IPS-NIHi7 (cell line): ENCODE measurements at regions not wholly inside any gene's neighbourhood (a gene's known extent, or its start where the extent isn't known, plus 50 kb on each side); places are given as distances from the start of the nearest gene placed in this dataset.
"Not testable (repeated sequence)": the region's sequence is repeated elsewhere in the genome, so short reads cannot be mapped to it uniquely, and the experiment has no call there.

Source experiments
- DNase-seq: peaks from one replicate; pipeline ENCODE4 v3.0.0; 2012; ENCODE audit warnings: mixed read lengths; ENCODE audit errors: extremely low spot score

DNA sequence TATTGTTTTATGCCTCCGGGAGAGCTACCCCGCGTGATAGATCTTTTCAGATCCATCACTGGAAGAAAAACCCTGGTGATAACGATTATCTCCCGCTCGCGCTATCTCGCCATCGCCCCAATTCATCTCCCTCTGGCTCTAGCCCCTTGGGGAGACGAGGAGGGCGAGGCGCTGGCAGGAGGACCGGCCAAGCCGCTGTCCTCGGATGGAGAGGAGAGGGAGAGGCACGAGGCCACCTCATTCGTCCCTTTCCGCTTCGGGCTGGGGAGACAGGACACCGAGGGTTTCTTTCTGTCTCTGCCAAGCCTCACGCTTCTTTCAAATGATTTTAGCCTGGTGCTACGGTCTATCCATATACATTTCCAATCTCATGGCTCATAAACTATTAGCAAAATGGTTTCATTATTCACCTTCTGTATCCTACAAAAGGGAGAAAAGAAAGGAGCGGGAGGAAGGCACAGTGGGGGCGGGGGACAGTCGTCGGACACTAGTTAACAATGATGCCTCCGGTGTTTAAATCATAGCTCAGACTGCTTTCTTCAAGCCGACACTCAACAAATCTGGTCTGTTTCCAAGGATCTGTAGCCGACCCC, 415.0 kb upstream of the ESRRG start:
- peak; percentile 20 for DNase-seq

DNA sequence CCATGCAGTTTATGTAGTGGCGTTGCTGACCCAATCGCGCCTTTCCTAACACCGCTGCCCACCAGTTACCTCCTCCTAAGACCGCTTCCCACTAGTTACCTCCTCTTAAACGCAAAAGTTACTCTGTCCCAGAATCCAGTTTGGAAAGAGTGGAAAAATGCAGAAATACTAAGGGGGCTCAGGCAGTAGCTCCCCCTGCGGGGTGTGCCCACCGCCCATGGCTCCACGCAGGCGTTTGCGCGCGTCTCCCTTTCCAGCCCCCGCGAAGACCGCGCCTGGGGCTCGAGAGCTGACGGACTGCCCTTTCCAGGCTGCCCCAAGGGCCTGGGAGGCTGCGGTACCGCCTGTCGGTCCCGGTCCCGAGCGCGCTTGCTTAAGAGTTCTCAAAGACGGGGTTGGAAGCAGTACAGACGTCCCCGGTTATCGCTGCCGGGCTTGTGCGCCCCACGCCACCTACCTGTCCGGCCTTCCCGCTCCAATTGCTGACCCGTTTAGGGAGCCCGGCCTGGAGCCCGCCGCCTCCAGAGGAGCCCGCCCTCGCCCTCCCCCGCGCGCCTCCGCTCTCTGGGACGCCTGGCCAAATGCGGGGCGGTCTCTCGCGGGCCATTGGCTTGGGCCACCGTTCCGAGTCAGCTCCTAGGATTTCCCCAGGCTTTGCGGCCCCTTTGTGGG, 414.1 kb upstream of the ESRRG start:
- peak; percentile 25 for DNase-seq

DNA sequence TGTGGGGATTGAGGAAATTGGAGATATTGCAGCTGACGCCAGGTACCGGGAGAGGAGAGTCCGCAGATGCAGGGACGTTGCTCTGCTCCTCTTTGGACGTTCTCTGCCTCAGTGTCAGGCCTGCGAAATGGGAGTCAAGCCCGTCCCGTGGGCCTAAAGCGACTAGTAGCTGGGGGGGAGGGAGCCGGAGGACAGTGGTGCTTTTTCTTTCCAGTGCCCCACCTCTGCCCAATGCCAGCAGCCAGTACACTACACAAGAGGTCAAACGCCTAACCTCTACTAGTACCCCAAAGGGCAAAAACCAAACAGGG, 413.6 kb upstream of the ESRRG start:
- DNase-seq = peak; percentile 7

DNA sequence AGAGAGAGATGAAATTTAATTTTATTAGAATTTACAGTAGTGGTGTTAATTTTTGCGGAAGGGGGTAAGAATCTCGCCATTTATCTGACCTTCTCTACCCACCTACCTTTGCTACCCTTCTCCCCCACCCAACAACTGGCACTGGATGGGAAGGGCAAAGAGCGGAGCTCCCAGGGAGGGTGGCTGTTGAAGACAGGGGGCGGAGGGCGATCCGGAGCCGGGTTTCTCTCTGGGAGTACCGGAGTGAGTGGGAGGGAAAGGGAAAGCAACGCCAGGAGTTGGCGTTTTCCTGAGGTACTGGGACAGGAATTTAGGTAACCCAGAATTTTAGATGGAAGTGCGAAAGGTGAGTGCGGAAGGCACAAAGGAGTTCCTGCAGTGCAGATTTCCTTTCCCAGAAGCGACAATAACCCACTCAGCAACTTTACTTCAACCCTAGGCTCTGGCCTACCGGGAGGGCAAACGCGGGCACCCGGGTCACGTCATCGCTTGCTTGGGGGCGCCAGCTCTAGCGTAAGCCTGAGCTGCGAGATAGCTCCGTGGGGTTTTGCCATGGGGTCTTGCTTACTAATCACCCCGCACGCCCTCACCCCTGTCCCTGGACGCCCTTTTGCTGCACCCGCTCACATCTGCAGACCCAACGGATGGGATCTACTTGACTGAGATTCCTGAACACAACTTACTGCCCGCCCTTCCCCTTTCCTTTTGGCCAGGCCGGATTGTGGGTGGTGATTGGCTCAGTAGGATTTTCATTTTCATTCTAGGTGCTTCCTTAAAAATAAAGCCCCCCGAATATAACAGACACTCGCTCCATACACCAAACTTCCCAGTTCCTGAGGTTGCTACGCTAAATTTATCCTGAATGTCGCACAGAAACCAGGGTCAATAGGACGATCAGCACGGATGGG, 413.0 kb upstream of the ESRRG start:
- peak; percentile 26 for DNase-seq

DNA sequence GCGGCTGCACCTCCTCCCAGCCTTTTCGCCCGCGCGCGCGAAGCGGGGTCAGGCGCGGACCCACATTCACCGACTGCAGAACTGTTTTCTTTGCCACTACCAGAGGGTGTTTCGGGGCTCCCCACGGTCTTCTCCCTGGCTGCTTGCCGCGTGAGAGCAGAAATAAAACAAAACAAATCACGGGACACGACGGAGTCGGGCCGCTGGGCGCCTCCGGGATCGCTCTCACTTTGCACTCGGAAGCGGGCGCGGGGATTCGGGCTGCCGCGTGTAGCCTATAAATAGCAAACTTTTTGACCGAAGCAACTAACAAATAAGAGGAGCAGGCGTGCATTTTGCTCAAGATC, 412.3 kb upstream of the ESRRG start:
- DNase-seq = no peak

DNA sequence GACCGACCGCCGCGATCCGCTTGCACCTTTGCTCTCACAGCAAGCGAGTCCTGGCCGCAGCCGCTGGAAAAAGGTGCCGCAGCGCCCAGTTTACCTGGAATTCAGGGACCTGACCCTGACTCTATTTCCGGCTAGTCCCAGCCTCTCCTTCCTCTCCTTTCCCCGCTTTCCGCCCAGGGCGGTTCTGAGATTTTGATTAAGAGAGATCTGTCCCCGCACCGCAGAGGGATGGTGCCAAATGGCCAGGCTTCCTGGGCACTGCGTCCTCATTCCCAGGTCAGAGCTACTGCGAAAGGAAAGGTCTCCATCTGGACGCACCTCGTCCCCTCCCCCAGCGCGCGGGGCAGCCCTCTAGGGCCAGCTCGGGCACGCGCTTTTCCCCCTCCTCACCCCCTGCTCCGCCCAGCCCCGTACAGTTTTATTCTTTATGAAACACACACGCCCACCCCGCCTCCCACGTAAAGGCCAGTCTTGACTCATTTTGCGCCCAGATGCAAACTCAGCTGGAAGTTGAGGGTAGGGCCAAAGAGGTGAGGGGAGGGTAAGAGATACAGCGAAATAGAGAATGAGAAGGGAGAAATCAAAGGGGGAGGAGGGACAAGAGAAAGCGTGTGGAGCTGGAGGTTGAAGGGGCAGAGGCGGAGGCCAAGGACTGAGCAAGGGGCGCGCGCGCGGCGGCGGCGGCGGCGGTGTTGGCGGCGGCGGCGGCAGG, 411.8 kb upstream of the ESRRG start:
- peak; percentile 36 for DNase-seq

DNA sequence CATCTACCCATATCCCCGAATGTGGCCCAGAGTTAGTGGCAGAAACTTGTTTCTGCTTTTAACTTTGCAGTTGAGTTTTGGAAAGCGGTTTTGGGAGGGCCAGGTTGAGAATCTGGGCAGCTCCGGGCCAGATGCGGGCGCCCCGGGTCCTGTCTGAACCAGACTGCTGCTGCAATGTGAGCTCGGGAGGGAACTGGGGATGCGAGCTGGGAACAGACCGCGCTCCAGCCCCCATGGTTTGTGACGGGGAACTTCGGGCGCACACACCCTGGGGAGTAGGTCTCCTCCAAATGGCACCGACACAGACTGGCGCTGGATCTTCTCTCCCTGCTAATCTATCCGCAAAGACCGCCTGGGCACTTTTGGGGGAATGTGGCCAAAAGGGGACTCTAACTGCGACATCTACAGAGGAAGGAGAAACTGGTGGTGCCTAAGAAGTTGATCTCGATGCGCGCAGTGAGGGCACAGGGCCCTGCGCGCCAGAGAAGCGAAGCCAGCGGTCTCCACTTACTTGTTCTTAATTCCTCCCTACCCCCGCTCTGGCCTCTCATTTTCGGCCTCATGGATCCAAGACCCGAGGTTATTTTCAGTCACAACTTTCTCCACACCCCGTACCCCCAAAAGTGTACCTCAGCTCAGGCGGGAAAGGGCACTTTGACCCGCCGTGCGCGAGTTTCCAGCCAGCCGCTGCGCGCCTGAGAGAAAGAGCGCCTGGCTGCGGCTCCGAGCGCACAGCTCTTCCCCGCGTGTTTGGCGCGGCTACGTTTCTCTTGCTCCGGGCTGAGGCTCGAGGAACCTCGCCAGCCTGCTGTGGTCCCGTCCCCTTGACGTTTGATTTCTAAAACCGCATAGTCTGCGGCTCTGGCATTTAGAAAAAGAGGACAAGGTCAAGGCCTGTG, 411.0 kb upstream of the ESRRG start:
- DNase-seq = peak; percentile 27

DNA sequence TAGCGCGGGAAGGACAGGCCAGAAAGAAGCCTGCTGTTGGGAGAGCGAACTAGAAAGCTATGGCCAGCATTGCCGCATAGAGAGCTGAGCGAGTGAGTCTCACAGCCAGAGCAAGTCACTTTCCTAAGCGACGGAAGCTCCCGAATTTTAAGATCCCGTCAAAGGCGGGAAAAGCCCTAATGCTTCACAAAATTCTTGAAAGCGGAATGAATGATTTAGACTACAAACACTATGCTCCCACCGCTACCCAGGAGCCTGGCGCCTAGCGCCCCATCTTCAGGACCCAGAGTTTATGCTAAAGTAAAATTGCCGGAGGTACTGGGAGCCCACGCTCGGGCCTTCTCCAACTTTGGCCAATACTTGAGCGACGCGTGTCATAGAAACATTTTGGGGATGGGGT, 409.9 kb upstream of the ESRRG start:
- peak; percentile 18 for DNase-seq

DNA sequence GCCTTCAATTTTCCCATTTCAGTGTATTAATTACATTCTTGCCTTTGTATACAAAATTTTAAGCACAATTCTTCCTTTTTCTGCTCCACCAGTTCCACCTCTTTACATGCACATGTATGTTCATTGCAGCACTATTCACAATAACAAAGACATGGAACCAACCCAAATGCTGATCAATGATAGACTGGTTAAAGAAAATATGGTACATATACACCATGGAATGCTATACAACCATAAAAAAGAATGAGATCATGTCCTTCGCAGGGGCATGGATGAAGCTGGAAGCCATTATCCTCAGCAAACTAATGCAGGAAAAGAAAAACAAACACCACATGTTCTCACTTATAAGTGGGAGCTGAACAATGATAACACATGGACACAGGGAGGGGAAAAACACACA, 400.1 kb upstream of the ESRRG start:
- not testable (repeated sequence) for DNase-seq

DNA sequence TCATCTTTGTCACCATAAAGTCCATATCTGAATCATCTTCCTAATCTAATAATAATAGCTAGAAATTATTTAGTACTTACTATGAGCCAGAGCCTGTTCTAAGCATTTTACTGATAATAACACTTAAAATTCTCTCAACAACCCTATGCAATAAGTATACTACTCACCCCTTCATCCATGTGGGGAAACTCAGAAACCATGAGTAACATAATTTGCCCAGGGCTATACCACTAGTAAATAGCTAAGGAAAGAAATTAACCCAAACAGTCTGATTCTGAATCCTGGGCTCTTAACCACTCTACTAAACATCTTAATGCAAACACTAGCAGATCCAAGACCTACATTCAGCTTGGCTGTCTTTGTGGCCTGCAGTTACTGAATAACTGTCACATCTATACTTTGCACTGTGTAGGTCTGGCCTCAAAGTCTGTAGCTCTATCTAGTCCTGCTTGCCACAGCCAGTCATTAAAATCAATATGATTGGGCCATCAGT, 394.8 kb upstream of the ESRRG start:
- no peak for DNase-seq

DNA sequence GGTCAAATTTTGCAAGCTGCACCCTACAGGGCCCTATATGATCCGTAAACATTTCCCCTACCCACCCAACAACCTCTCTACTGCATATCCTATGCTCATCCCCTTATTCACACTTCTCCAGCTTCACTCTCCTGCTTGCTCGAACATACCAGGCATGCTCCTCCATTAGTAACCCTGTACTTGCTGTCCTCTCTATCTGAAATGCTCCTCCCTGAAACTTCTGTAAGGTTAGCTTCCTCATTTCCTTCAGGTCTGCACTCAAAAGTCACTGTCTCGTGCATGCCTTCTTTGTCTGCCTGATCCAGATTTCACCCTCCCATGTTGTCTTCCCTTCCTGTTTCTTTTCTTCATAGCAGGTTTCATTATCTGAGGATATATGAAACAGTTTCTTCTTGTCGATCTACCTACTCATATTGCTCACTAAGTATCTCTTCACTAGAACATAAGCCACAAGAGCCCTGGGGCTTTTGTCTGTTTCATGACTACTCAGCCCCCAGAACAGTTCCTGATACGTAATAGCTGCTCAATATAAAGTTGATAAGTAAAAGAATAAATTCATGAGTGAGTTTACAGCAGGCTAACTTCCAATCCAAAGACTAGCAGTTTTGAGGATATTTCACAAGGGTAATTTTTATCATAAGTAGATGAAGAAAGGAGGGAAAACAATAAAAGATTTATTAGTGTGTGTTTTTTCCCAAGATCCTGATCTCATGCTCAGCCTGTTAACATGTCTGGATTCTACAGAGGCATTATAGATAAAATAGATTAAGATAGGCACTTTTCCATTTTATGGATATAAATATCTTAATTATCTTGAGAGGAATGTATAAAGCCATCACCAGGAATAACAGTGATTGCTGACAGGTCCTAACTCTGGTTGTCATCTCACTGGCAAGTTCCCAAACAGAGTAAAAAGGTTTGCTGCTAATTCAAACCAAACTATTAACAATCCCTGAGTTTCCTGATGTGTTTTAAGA, 392.5 kb upstream of the ESRRG start:
- no peak for DNase-seq

DNA sequence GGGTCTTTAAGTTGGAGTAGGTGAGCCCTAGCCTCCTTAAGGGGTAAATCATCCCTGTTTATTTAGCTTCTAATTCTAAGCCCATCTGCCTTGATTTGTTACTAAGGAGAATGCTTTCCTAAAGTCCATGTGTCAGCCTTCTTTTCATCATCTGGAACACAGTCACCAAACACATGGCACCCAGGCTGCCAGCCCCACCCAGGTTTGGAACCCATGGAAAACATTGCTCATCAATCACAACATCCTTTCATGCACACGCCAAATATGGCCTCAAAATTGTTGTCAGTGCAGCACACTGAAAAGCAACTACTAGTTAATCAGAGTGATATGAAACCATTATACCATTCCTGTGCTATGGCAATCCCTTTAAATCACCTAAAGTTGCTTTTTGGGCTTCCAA, 386.7 kb upstream of the ESRRG start:
- DNase-seq = no peak

DNA sequence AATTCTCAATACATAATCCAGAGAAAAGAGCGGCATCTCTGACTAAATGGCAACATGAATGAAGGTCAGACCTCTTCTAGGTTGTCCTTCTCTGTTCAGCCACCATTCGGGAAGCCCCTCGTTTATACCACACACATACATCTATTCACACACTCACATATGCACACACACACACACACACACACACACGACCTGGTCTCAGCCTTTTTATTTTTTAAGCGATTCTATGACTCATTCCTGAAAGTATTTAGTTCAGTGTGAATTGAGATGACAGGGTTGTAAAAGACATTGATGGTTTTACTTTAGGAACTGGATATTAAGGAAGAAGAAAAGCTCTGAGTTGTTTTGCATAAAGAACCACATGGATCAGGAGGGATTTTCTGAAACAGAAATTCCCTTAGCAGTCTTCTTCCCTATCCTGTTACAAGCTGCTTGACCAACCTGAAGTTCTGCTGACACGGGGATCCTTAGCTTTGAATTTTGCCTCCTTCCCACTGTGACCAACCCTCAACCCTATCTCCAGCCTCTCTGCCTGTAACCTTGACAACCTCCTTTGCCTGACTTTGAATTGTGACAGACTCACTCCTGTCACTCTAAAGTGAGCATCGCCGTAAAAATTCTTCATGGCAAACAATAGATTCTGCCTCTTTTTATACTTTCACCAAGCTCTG, 383.1 kb upstream of the ESRRG start:
- no peak for DNase-seq

DNA sequence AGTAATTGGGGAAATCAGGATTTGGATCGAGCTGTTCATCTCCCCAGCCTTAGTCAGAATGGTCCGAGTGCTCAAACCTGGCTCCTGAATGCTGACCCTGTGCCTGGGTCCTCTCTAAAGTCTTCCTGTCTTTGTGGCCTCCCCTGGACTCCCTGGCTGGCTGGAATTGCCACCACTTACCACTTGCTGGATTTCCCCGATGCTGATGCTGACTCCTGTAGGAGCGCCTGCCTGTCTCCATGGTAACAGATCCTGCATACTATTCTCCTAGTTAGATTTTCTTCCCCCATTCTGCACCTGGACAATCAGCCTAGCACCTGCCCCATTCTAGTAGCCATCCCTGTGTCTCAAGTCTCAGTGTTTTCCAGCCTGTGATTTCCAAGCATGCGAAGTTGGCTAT, 382.2 kb upstream of the ESRRG start:
- DNase-seq = no peak

DNA sequence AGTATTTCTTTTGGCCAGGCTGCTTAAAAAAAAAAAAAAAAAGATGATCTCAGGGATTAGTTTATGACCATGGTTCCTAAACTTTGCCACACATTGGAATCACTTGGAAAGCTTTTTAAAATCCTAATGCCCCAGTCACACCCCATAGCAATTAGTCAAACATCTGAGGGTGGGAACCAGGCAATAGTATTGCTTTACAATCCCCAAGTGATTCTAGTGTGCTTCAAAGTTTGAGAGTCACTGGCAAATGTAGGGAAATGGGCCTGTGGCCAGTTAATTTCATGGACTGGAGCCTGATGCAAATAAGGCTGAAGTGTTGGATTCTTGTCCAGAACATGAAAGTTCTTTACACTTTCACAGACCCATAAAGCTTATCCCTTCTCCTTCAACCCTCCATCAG, 374.6 kb upstream of the ESRRG start:
- no peak for DNase-seq

DNA sequence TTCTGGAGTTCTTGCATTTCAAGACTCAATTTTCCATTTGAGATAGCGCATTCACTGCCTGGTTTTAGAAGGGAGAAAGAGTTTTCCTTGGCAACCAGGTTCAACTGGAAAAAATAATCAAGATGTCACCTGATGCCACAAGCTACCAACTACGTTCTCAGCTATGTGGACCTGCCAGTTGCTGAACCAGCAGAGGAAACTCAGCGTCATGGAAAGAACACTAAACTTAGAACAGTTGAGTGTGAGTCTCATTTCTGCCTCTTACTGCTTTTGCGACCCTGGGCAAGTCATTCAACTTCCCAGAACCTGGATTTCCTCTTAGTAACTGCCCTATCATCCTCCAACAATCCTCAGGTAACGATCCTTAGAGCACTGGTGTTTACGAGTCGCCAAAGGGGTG, 373.0 kb upstream of the ESRRG start:
- no peak for DNase-seq

DNA sequence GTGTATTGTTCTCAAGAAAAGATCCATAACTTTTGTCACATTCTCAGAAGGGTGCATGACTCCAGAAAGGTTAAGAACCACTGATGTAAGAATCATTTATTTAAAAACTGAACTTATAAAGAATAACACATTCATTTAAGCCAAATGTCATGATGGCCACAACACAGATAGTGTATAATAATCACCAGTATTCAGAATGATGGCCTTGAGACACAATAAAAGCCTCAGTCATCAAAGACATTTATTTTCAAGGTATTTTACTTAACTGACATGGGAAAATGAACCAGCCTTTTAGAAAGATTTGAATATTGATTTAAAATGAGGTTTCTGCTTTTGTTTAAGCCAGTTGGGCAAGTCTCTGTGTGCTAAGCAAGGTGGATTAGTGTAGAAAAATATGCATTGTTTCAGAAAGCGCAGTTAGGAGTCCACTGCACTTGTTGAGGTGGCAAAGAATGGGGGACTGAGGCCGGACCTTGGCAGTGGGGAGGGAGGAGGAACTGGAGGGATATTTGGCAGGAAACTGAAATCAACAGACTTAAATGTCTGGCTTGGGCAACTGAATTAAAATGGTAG, 371.9 kb upstream of the ESRRG start:
- DNase-seq = no peak

DNA sequence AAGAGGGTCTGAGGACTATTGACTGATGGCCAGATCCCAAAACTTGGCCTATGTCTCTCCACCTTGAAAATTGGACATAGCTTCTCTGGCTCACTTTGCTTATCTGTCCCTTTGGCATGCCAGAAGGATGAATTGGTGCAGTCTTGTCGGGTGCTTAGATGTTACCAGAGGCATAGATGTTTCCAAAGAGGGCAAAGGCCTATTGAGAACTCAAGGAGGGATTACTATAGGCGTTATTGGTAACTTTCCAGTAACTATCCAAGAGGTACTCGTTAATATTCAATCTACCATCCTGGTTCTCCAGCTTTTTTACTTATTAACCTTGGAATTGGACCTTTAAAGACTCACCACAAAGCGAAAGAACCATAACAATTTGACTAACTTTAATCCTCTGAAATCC, 368.3 kb upstream of the ESRRG start:
- no peak for DNase-seq
